GM19455 (cell line): ENCODE measurements at regions not wholly inside any gene's neighbourhood (a gene's known extent, or its start where the extent isn't known, plus 50 kb on each side); places are given as distances from the start of the nearest gene placed in this dataset.

Experiments
- ATAC-seq: cut with Tn5 transposase; IDR thresholded peaks from one replicate; pipeline ENCODE4 v1.9.1; 2021; ENCODE audit not compliant: unreplicated experiment

- no peak for ATAC-seq
Observed at GRCh38 chr12:58557661-58558060, 362.6 kb downstream of the LRIG3 start.

GRCh38 chr12:58563621-58564020 lies 356.7 kb downstream of the LRIG3 start:
- no peak for ATAC-seq

GRCh38 chr12:58564721-58565120 lies 355.6 kb downstream of the LRIG3 start:
- no peak for ATAC-seq

GRCh38 chr12:58566599-58566998 lies 353.7 kb downstream of the LRIG3 start:
- ATAC-seq = no peak

- ATAC-seq = no peak
Observed at GRCh38 chr12:58567189-58567588, 353.1 kb downstream of the LRIG3 start.

GRCh38 chr12:58570411-58570810 lies 349.9 kb downstream of the LRIG3 start:
- ATAC-seq = no peak

GRCh38 chr12:58575256-58575655 lies 345.0 kb downstream of the LRIG3 start:
- no peak for ATAC-seq

- no peak for ATAC-seq
Observed at GRCh38 chr12:58576081-58576480, 344.2 kb downstream of the LRIG3 start.

- no peak for ATAC-seq
Observed at GRCh38 chr12:58576916-58577315, 343.4 kb downstream of the LRIG3 start.

GRCh38 chr12:58580095-58580494 lies 340.2 kb downstream of the LRIG3 start:
- ATAC-seq = no peak

GRCh38 chr12:58583529-58583928 lies 336.8 kb downstream of the LRIG3 start:
- no peak for ATAC-seq

GRCh38 chr12:58583940-58584339 lies 336.4 kb downstream of the LRIG3 start:
- ATAC-seq = no peak

GRCh38 chr12:58584880-58585279 lies 335.4 kb downstream of the LRIG3 start:
- no peak for ATAC-seq

- ATAC-seq = no peak
Observed at GRCh38 chr12:58586762-58587161, 333.5 kb downstream of the LRIG3 start.

- no peak for ATAC-seq
Observed at GRCh38 chr12:58588770-58589169, 331.5 kb downstream of the LRIG3 start.

- ATAC-seq = no peak
Observed at GRCh38 chr12:58592475-58593207, 327.7 kb downstream of the LRIG3 start.

- no peak for ATAC-seq
Observed at GRCh38 chr12:58593557-58594304, 326.6 kb downstream of the LRIG3 start.

- no peak for ATAC-seq
Observed at GRCh38 chr12:58596381-58596780, 323.9 kb downstream of the LRIG3 start.

GRCh38 chr12:58601529-58601928 lies 318.8 kb downstream of the LRIG3 start:
- no peak for ATAC-seq

- ATAC-seq = no peak
Observed at GRCh38 chr12:58602179-58602578, 318.1 kb downstream of the LRIG3 start.

GRCh38 chr12:58602736-58603135 lies 317.6 kb downstream of the LRIG3 start:
- no peak for ATAC-seq

- ATAC-seq = no peak
Observed at GRCh38 chr12:58607805-58608204, 312.5 kb downstream of the LRIG3 start.
